ENCODE measurements at regions not wholly inside any gene's neighbourhood (a gene's known extent, or its start where the extent isn't known, plus 50 kb on each side); places are given as distances from the start of the nearest gene placed in this dataset.
"Not testable (repeated sequence)": the region's sequence is repeated elsewhere in the genome, so short reads cannot be mapped to it uniquely, and the experiment has no call there.

- DNase-seq (ENCODE audit: low spot score), result not testable (repeated sequence)
Measured at GRCh38 chr4:154907345-154908045, 126.4 kb downstream of the RBM46 start.

- no peak for DNase-seq (ENCODE audit: low spot score)
Measured at GRCh38 chr4:154908168-154908567, 127.1 kb downstream of the RBM46 start.

DNA sequence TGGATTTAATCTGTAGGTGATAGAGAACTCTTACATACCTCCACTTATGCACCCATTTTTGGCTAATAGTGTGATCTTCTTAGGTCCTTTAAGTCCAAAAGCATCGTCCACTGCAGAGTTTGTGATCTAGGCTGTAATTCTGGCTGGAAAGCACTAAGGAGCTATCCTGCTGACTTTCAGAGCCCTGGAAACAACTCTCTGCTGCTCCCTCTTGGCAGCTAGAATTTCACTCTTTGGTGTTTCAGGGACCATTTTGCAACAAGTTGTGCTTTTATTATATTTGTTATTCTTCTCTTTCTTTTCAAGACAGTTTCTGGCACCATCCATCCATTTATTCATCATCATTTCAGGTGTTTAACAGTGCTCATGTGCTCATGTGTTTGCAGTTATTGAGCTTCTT lies 130.0 kb downstream of the RBM46 start:
- no peak for DNase-seq (ENCODE audit: low spot score)

DNA sequence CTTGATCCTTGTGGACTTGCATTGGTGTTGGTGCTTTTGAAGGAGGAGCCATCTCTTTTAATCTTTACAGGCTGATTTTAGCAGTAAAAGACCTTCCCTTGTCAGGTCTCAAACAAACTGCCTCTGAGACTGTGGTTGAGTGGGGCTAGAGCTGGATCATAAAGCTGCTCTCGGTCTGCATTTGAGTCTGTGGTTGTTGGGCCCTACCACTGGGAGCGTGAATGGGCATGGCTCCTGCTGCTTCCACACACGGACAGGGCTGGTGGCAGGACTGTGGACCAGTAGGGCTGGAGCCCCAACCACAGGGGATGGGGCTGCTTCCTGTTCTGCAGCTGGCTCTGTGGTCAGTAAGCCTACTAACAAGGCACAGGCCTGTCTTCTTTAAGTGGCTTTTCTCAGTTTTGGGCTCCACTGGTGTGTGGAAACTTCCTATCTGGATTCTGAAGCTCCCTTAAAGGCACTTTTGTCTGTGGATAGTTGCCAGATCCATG lies 130.6 kb downstream of the RBM46 start:
- no peak for DNase-seq (ENCODE audit: low spot score)

- DNase-seq (ENCODE audit: low spot score), result no peak
Measured at GRCh38 chr4:154916068-154916467, 135.0 kb downstream of the RBM46 start.

- no peak for DNase-seq (ENCODE audit: low spot score)
Measured at GRCh38 chr4:154927126-154927680, 146.1 kb downstream of the RBM46 start.

- DNase-seq (ENCODE audit: low spot score), result no peak
Measured at GRCh38 chr4:154928640-154929257, 147.7 kb downstream of the RBM46 start.

- DNase-seq (ENCODE audit: low spot score), result no peak
Measured at GRCh38 chr4:154936873-154937272, 155.8 kb downstream of the RBM46 start.

DNA sequence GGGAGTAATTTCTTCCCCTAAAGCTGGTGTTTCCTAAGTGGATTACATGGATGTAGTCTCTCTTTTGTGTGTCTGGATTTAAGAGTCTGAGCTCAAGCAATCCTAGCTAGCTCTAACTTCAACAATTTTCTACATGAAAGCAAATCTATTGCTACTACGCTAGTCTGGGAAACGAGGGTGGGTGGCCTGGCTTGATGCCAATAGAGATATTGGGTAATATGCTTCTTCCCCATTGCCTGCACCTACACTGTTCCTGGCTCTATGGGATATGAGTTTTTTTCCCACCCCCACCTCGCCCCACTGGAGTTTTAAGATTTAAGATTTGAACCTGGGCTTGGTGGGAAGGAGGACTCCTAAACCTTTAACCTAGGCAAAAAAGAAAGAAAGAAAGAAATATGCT lies 158.8 kb downstream of the RBM46 start:
- DNase-seq (ENCODE audit: low spot score), result no peak

- no peak for DNase-seq (ENCODE audit: low spot score)
Measured at GRCh38 chr4:154942176-154942575, 161.1 kb downstream of the RBM46 start.

DNA sequence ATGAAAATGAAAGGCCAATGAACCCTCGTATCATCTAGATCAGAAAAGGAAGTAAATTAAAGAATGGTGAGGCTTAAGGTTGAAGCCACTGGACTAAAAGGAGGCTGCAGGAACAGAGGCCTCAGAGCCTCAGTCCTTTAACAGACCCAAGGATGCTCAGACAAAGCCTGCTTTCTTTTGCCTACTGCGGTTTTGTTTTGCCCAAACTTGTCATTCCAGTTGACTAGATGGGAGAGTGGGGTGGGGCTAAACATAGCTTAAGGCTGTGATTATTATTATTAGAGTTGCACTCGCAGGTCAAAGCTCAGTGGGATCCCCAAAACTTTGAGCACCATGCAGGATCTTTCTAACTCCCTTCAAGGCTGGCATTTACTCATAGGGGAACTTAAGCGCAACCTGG lies 163.9 kb downstream of the RBM46 start:
- no peak for DNase-seq (ENCODE audit: low spot score)

GRCh38 chr4:154946113-154946512 lies 165.0 kb downstream of the RBM46 start:
- no peak for DNase-seq (ENCODE audit: low spot score)

- no peak for DNase-seq (ENCODE audit: low spot score)
Measured at GRCh38 chr4:154953691-154954090, 172.6 kb downstream of the RBM46 start.

DNA sequence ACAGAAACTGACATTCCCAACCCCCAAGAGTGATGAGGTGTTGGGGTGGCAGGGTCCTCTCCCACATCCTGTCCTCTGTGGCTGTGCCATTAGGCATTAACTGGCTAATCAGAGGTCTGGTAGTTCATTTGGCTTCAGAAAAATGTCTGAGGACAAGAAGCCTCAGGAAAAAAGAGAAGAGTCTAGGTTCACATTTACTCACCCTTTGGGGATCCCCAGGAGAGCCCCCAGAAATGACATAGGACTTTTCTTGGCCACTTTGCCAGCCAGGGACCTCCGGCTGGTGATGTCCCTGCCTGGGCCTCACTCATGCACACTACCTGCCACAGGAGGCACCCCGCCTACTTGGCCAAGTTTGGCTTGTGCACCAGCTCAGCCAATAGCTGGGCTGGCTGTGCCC lies 173.0 kb downstream of the RBM46 start:
- DNase-seq (ENCODE audit: low spot score), result no peak

DNA sequence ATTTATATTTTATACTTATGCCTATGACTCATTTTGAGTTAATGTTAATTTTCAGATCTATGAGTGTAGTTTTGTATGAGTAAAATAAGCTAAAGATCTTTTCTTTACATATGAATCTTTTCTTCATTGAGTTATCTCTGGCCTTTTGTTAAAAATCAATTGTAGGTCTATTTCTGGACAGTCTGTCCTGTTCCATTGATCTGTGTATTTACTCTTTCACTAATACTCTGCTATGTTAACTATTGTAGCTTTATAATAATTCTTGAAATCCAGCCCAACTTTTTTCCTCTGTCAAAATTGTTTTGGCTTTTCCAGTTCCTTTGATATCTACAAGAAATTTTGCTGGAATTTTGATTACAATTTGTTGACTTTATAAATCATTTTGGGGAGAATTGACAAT lies 177.0 kb downstream of the RBM46 start:
- DNase-seq (ENCODE audit: low spot score), result no peak

- DNase-seq (ENCODE audit: low spot score), result no peak
Measured at GRCh38 chr4:154958621-154959358, 177.7 kb downstream of the RBM46 start.

DNA sequence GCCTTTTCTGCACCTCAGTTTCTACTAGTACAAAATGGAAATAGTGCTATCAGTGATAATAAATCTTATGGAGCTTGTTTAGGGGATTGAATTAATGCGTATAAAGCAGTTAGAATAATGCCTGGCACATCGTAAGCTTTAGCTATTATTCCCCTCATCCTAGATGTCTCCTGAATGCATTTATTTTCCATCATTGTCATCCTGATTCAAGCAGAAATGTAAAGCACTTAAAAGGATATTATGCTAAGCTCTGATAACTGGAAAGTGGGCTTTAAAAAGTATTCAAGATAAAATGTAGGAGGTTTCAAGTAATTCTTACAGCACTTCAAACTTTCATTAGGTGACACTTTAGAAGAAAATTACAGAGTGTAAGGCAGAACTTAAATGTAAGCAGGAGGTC lies 178.7 kb downstream of the RBM46 start:
- no peak for DNase-seq (ENCODE audit: low spot score)

DNA sequence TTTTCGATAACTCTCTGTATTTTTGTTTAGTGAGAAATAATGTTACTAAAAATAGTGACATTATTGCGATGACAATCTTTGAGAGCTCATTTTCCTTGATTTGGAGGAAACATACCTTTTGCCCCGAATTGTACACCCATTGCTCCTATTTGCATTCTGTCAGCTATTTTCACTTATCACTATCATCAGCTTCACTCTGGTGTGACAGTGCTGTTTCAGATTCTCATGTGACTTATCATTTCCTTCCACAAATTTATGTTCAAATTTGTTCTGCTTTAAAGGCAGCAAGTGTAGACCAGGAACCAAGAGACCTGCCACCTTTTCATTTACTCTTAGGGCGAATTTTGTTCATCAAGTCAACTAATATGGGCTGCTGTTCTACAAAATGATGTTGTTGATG lies 179.4 kb downstream of the RBM46 start:
- DNase-seq (ENCODE audit: low spot score), result no peak

DNA sequence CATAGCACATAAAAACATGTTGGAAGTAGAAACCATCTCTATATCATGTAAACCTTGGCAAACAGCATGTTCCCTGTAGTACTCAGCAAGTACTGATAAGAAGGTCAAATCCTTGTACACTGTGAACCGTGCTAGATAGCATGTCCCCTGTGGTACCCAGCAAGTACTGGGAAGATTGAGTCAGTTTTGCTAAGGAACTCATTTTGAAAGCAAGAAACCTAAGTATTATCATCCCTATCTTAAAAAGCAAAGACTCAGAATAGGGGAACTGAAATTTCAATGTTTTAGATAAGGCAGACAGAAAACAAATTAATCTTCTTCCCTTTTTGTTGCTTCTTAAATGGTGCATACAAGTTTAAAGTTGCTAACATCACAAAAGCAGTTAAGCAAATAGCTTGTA lies 180.2 kb downstream of the RBM46 start:
- no peak for DNase-seq (ENCODE audit: low spot score)

DNA sequence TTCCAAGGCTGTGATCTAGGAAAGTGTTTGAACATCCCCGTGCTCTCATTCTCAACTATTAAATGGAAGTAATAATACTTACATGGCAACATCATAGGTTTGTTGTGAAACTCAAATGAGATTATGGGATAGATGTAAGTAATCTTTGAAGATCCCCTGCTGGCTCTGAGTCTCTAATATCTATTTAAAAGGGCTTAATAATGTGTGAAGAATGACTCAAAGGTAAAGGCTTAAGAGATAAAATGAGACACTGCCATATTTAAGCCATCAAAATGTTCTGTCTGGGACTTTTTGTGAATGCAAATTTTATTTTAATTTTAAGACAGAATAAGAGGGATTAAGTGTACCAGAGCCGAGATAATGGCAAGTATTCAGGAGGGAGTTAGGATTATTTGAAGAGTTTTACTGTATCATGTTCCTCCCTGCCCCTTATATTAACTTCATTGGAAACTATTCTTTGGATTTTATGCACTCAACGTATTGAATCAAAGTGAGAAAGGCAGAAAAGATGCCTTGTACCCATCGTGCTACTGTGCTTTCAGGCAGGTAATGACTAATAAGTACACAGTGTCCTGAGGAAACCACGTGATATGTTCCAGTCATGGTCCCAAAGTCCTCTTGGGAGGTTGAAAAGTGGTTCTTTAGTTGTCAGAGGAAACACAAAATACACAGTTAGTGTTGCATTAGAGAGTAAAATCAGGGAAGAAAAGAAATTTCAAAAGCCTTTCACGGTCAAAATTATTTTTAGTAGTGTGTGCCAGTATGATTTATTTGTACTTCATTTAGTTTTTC lies 192.4 kb downstream of the RBM46 start:
- no peak for DNase-seq (ENCODE audit: low spot score)

GRCh38 chr4:154977228-154977627 lies 196.2 kb downstream of the RBM46 start:
- no peak for DNase-seq (ENCODE audit: low spot score)

Data from kidney capillary endothelial cell (primary cell).